LoVo (cell line): ENCODE measurements at regions not wholly inside any gene's neighbourhood (a gene's known extent, or its start where the extent isn't known, plus 50 kb on each side); places are given as distances from the start of the nearest gene placed in this dataset.
"Not testable (repeated sequence)": the region's sequence is repeated elsewhere in the genome, so short reads cannot be mapped to it uniquely, and the experiment has no call there.

Source experiments
- DNase-seq: peaks from one replicate; pipeline ENCODE4 v3.0.0-alpha.2; 2016; ENCODE audit warnings: low spot score

GRCh38 chr18:1133541-1133940 is 228.9 kb downstream of the ADCYAP1 start:
- no peak for DNase-seq

DNA sequence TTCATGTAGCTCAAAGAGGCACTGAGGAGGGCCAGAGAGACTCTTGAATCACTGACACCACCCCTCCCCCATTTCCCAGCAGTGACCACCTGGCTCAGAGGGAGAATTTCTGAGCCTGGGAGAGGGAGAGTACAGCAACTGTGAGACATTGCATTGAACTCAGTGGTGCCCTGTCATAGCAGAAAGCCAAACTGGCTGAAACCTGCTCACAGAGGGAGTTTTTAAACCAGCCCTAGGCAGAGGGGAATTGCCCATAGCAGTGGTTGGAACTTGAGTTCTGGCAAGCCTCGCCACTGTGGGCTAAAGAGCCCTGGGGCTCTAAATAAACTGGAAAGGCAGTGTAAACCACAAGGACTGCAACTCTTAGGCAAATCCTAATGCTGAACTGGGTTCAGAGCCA is 243.1 kb downstream of the ADCYAP1 start:
- no peak for DNase-seq

GRCh38 chr18:1149709-1150108 is 245.0 kb downstream of the ADCYAP1 start:
- DNase-seq, result no peak

GRCh38 chr18:1150344-1150743 is 245.7 kb downstream of the ADCYAP1 start:
- no peak for DNase-seq

GRCh38 chr18:1152958-1153357 is 248.3 kb downstream of the ADCYAP1 start:
- DNase-seq, result not testable (repeated sequence)

GRCh38 chr18:1173593-1173992 is 268.9 kb downstream of the ADCYAP1 start:
- no peak for DNase-seq

GRCh38 chr18:1177232-1177631 is 272.6 kb downstream of the ADCYAP1 start:
- DNase-seq, result no peak

DNA sequence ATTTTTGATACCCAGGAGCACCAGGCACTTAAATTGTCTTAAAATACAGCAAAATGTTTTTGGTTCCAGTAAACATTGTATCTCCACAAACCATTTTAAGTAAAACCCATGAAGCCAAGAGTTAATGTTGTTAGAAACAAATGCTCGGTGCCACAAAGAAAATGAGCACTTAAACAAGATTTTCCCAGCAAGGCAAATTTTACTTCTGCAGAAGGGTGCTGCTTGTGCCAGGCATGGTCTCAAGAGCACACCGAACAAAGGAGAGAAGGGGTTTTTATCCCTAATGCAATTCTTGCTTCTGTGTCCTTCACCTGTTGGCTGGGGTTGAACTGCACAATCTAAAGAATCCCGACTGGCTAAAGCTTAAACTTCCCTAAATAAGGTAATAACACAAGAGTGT is 286.7 kb downstream of the ADCYAP1 start:
- DNase-seq, result no peak

DNA sequence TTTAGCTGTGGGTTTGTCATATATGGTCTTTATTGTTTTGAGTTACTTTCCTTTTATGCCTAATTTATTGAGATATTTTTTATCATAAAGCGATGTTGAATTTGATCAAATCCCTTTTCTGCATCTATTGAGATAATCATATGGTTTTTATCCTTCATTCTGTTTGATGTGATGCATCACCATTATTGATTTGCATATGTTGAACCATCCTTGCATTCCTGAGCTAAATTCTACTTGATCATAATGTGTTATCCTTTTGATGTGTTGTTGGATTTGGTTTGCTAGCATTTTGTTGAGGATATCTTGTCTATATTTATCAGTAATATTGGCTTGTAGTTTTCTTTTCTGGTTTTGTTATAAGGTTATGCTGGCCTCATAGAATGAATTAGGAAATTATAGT is 308.5 kb downstream of the ADCYAP1 start:
- DNase-seq, result no peak

- DNase-seq, result no peak
Observed at GRCh38 chr18:1222880-1223279, 318.2 kb downstream of the ADCYAP1 start.

- DNase-seq, result no peak
Observed at GRCh38 chr18:1227025-1227424, 322.4 kb downstream of the ADCYAP1 start.

GRCh38 chr18:1229634-1230033 is 325.0 kb downstream of the ADCYAP1 start:
- DNase-seq, result no peak

DNA sequence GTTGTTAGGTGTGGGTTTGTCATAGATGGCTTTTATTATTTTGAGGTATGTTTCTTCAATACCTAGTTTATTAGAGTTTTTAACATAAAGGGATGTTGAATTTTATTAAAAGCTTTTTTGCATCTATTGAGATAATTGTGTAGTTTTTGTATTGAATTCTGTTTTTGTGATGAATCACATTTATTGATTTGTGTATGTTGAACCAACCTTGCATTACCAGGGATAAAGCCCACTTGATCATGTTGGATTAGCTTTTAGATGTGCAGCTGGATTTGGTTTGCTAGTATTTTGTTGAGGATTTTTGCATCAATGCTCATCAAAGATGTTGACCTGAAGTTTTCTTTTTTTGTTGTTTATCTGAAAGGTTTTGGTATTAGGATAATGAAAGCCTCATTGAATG is 328.2 kb downstream of the ADCYAP1 start:
- DNase-seq, result no peak

DNA sequence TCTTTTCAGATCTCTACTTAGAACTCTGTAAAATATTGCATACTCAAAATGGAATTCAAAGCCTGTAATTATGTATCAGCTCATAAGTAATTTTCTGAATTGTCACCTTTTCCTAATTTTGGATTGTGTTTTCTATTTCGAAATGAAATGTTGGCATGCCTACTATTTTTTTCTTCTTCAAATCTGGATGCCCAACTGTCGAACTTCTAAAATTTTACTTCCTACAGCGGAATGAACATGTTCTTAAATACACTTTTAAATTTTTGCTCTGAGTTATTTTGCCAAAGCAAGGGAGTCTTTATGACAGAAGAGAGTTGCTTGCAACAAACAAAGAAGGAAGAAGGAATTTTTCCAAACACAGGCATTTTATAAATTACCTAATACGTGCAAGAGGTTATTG is 336.0 kb downstream of the ADCYAP1 start:
- no peak for DNase-seq

DNA sequence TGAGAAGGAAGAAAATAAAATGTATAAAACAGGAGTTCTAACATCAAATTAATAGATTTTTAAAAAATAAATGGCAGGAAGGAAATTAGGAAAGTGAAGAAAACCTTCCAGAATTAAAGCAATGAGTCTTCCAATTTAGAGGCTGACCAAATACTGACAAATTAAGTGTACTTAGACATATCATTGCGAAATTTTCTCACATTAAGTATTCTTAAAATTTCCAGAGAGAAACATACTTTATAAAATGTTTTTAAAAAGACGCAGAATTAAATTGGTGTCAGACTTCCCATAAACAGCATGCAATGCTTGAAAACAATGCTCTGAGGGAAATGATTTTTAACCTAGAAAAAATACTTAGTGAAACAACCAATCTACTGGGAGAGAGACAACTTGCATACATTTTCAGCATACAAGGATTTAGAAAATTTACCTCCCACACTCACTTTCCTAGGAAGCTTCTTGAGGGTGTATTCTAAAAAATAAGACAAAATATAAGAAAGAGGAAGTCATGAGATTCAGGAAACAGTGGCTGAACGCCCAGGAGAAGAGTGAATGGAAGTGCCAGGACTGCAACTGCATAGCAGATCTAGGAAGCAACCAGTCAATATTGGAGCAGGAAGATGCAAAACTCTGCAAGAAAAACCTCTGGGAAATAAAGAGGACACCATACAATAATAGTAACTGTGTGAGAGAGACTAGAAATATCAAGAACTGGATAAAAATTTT is 339.9 kb downstream of the ADCYAP1 start:
- no peak for DNase-seq

GRCh38 chr18:1246827-1247226 is 342.2 kb downstream of the ADCYAP1 start:
- no peak for DNase-seq

- DNase-seq, result no peak
Observed at GRCh38 chr18:1252534-1252933, 347.9 kb downstream of the ADCYAP1 start.

- no peak for DNase-seq
Observed at GRCh38 chr18:1252936-1253335, 348.3 kb downstream of the ADCYAP1 start.

GRCh38 chr18:1253827-1254226 is 349.2 kb downstream of the ADCYAP1 start:
- DNase-seq, result no peak

- DNase-seq, result no peak
Observed at GRCh38 chr18:1261054-1261453, 356.4 kb downstream of the ADCYAP1 start.

GRCh38 chr18:1267021-1267420 is 362.4 kb downstream of the ADCYAP1 start:
- DNase-seq, result no peak

GRCh38 chr18:1270081-1270480 is 365.4 kb downstream of the ADCYAP1 start:
- DNase-seq, result no peak

GRCh38 chr18:1273469-1273868 is 368.8 kb downstream of the ADCYAP1 start:
- no peak for DNase-seq

- DNase-seq, result no peak
Observed at GRCh38 chr18:1292167-1292566, 387.5 kb downstream of the ADCYAP1 start.
